ENCODE measurements at regions not wholly inside any gene's neighbourhood (a gene's known extent, or its start where the extent isn't known, plus 50 kb on each side); places are given as distances from the start of the nearest gene placed in this dataset.

- no peak for TF ChIP-seq CTCF (IDR thresholded peaks at IDR 0.05; ENCODE audit: low read depth, low read length)
- no peak for DNase-seq (ENCODE audit: extremely low read depth, low read depth)
Measured at GRCh38 chr4:108335081-108335480, 166.3 kb upstream of the LEF1 start.

GRCh38 chr4:108334031-108334430, 165.3 kb upstream of the LEF1 start:
- TF ChIP-seq CTCF (IDR thresholded peaks at IDR 0.05; ENCODE audit: low read depth, low read length) = no peak

GRCh38 chr4:108333353-108333942, 164.7 kb upstream of the LEF1 start:
- no peak for DNase-seq (ENCODE audit: extremely low read depth, low read depth)
- TF ChIP-seq CTCF (IDR thresholded peaks at IDR 0.05; ENCODE audit: low read depth, low read length) = no peak

More at GRCh38 chr4:108334031-108334430, 165.3 kb upstream of the LEF1 start:
- DNase-seq (ENCODE audit: extremely low read depth, low read depth) = no peak

DNA sequence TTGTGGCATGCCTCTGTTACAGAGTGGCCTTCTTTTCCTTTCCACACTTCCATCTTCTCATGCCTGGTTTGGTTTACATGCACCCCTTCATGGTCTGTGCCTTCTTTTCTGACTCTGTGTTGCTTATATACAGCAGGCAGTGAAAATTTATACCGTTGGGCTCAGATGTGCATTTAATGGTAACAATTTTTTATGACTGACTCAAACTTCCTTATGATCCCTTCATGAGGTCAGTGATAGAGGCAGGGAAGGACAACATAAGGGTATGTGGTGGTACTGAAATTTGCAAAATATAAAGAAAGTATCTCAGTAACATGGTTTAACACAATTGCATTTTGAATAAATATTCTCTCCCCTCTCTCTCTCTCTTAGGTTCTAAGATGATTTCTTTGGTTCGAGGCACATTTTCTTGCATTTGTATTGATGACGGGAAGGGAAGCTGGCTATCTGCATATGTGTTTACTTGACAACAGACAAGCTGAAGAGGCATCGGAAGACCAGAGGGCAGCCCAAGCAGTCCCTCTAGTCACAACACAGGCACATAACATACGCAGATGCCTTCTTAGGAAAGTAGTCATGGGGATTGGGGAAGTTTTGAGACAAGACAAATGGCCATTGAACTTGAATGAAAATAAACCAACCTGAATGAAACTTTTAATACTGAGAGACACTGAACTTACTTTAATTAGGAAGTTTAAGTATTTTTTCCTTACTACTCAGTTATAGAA, 163.3 kb upstream of the LEF1 start:
- DNase-seq (ENCODE audit: extremely low read depth, low read depth) = no peak
- no peak for TF ChIP-seq CTCF (IDR thresholded peaks at IDR 0.05; ENCODE audit: low read depth, low read length)

DNA sequence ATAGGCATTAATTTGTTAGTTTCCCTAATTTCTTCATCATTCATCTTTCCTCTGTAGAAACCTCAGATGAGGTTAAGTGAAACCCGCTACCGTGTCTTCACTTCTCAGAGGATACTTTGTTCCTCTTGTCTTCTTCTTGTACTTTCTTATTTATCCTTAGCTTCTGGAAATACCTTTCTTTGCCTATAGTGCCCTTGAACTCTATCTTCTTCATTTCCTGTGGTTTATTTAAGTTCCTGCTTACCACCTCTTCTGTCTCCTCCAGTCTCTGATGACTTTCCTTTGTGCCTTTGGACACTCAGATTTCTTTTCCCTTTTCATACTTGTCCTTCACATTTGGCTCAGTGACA, 159.6 kb upstream of the LEF1 start:
- DNase-seq (ENCODE audit: extremely low read depth, low read depth) = no peak
- TF ChIP-seq CTCF (IDR thresholded peaks at IDR 0.05; ENCODE audit: low read depth, low read length) = no peak

- no peak for TF ChIP-seq CTCF (IDR thresholded peaks at IDR 0.05; ENCODE audit: low read depth, low read length)
- DNase-seq (ENCODE audit: extremely low read depth, low read depth) = no peak
Measured at GRCh38 chr4:108327642-108328382, 159.1 kb upstream of the LEF1 start.

DNA sequence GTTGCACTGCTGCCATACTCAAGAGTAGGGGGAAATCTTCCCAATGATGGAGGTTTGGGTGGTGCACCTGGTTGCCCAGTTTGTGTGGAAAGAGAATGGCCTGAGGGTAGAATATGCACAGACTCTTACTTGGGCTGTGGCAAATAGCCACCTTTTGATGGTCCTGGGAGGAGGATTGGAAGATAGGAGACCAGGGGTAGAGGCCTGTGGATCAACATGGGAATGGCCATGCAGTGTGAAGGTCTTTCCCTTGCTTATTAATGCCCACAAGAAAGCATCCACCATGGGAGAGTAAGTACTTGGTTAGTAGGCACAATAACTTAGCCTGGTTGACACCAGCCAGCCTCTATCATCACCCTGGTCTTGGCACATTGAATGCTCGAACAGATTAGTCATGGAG, 156.8 kb upstream of the LEF1 start:
- no peak for DNase-seq (ENCODE audit: extremely low read depth, low read depth)
- no peak for TF ChIP-seq CTCF (IDR thresholded peaks at IDR 0.05; ENCODE audit: low read depth, low read length)

Measured in AG09319 (cell line).